Testis (tissue), 2 donors: ENCODE measurements at regions not wholly inside any gene's neighbourhood (a gene's known extent, or its start where the extent isn't known, plus 50 kb on each side); places are given as distances from the start of the nearest gene placed in this dataset.

ENCODE experiments used
- POLR2A ChIP-seq: fragments of 450-650 bp; IDR thresholded peaks from one replicate; pipeline ENCODE4 v1.6.1; 2017; ENCODE audit warnings: antibody characterized with exemption, mild to moderate bottlenecking, moderate library complexity
- TF ChIP-seq, protein P1 (sequence below), 3 experiments: fragments of 450-650 bp in 2 of 3; fragments of 200-600 bp in 1 of 3; sonication (generic) in 1 of 3; IDR thresholded peaks; one replicate each; pipeline ENCODE4 v1.5.1; 2016 to 2019; ENCODE audit warnings: antibody characterized with exemption in 3 of 3, mild to moderate bottlenecking in 2 of 3, moderate library complexity in 1 of 3

DNA sequence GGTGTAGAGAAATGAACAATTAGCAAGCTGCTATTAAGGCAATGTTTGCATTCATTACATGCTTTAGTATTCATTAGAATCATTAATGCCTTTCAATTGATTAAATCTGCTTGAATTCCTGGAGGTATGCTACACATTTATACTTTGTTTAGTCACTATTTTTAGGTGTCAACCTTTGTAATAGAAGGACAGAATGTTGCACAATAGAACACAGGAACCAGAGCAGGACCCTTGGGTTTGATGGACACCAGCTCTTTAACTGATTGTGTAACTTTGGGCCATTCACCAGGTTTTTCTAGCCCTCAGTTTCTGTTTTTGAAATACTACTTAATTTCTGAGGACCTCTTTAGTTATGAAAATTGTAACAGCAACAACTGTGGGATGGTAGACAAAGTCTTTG lies 317.6 kb upstream of the UMPS start:
- TF ChIP-seq POLR2A = no peak
- TF ChIP-seq, protein P1, sequence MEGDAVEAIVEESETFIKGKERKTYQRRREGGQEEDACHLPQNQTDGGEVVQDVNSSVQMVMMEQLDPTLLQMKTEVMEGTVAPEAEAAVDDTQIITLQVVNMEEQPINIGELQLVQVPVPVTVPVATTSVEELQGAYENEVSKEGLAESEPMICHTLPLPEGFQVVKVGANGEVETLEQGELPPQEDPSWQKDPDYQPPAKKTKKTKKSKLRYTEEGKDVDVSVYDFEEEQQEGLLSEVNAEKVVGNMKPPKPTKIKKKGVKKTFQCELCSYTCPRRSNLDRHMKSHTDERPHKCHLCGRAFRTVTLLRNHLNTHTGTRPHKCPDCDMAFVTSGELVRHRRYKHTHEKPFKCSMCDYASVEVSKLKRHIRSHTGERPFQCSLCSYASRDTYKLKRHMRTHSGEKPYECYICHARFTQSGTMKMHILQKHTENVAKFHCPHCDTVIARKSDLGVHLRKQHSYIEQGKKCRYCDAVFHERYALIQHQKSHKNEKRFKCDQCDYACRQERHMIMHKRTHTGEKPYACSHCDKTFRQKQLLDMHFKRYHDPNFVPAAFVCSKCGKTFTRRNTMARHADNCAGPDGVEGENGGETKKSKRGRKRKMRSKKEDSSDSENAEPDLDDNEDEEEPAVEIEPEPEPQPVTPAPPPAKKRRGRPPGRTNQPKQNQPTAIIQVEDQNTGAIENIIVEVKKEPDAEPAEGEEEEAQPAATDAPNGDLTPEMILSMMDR (IDR thresholded peaks at IDR 0.05) = no peak
